Neuronal stem cell (in vitro differentiated cells): ENCODE measurements at regions not wholly inside any gene's neighbourhood (a gene's known extent, or its start where the extent isn't known, plus 50 kb on each side); places are given as distances from the start of the nearest gene placed in this dataset.

Experiments used
- DNase-seq: peaks from one replicate; pipeline ENCODE4 v3.0.0-alpha.2; 2013; ENCODE audit warnings: low spot score
- H2AFZ ChIP-seq: one replicate; pipeline ENCODE4 v1.6.1; 2013; ENCODE audit warnings: mild to moderate bottlenecking, low read length, inconsistent platforms
- H2AK5ac ChIP-seq: 2 replicates; pipeline ENCODE4 v1.6.1; 2013; ENCODE audit warnings: low read depth, mild to moderate bottlenecking, inconsistent platforms, low read length, moderate library complexity, mixed read lengths
- H2BK120ac ChIP-seq: 2 replicates; pipeline ENCODE4 v1.6.1; 2013; ENCODE audit warnings: low read depth, mild to moderate bottlenecking, inconsistent platforms, low read length, moderate library complexity, mixed read lengths
- H2BK12ac ChIP-seq: one replicate; pipeline ENCODE4 v1.6.1; 2013; ENCODE audit warnings: low read length, inconsistent platforms
- H2BK15ac ChIP-seq: 2 replicates; pipeline ENCODE4 v1.6.1; 2013; ENCODE audit warnings: mild to moderate bottlenecking, low read length, inconsistent platforms, mixed read lengths
- H2BK5ac ChIP-seq: one replicate; pipeline ENCODE4 v1.6.1; 2013; ENCODE audit warnings: inconsistent platforms, mild to moderate bottlenecking, low read length, moderate library complexity
- H3K14ac ChIP-seq: one replicate; pipeline ENCODE4 v1.6.1; 2013; ENCODE audit warnings: low read length, inconsistent platforms
- H3K18ac ChIP-seq: 2 replicates; pipeline ENCODE4 v1.6.1; 2013; ENCODE audit warnings: low read length, inconsistent platforms
- H3K23ac ChIP-seq: 2 replicates; pipeline ENCODE4 v1.6.1; 2013; ENCODE audit warnings: low read depth, mild to moderate bottlenecking, mixed read lengths, low read length, inconsistent platforms; ENCODE audit not compliant: poor library complexity
- H3K27ac ChIP-seq: replicated peaks from 3 replicates; pipeline ENCODE4 v1.5.1; 2013; ENCODE audit warnings: low read length, inconsistent platforms
- H3K27me3 ChIP-seq, 3 experiments: 2 replicates each; pipeline ENCODE4 v1.6.1; 2013; ENCODE audit warnings: low read length in 3 of 3, mild to moderate bottlenecking in 2 of 3, inconsistent platforms in 1 of 3, low read depth in 1 of 3, mixed read lengths in 1 of 3, moderate library complexity in 1 of 3; ENCODE audit not compliant: control insufficient read depth in 3 of 3, insufficient read depth in 3 of 3
- H3K36me3 ChIP-seq, 2 donors: replicated peaks in 1 of 2; 2 replicates each; pipeline ENCODE4 v1.6.1; 2013; ENCODE audit warnings: low read length in 2 of 2; ENCODE audit not compliant: control insufficient read depth in 2 of 2, insufficient read depth in 2 of 2
- H3K4ac ChIP-seq: 2 replicates; pipeline ENCODE4 v1.6.1; 2013; ENCODE audit warnings: inconsistent platforms, mild to moderate bottlenecking, low read length, moderate library complexity
- H3K4me1 ChIP-seq, 2 donors: 1 replicate in 1 of 2; 2 replicates in 1 of 2; pipeline ENCODE4 v1.6.1; 2013; ENCODE audit warnings: low read length in 2 of 2, low read depth in 1 of 2; ENCODE audit not compliant: control insufficient read depth in 2 of 2, insufficient read depth in 1 of 2
- H3K4me2 ChIP-seq: one replicate; pipeline ENCODE4 v1.6.1; 2013; ENCODE audit warnings: mild to moderate bottlenecking, low read length, inconsistent platforms; ENCODE audit not compliant: insufficient read depth, poor library complexity, severe bottlenecking
- H3K4me3 ChIP-seq, 2 donors: 2 replicates each; pipeline ENCODE4 v1.5.1; 2013; ENCODE audit warnings: low read length in 2 of 2, mild to moderate bottlenecking in 2 of 2, inconsistent platforms in 1 of 2, moderate library complexity in 1 of 2
- H3K79me1 ChIP-seq: one replicate; pipeline ENCODE4 v1.6.1; 2013; ENCODE audit warnings: low read depth, mild to moderate bottlenecking, inconsistent platforms, low read length, moderate library complexity
- H3K9ac ChIP-seq: one replicate; pipeline ENCODE4 v1.6.1; 2013; ENCODE audit warnings: mild to moderate bottlenecking, low read depth, low read length, inconsistent platforms; ENCODE audit not compliant: poor library complexity
- H3K9me3 ChIP-seq, 2 donors: replicated peaks in 1 of 2; 2 replicates each; pipeline versions ENCODE3 to v1.6.1; 2013; ENCODE audit warnings: low read length in 2 of 2, mild to moderate bottlenecking in 2 of 2, inconsistent platforms in 1 of 2, low read depth in 1 of 2, mixed read lengths in 1 of 2, moderate library complexity in 1 of 2; ENCODE audit not compliant: control insufficient read depth in 2 of 2, insufficient read depth in 1 of 2
- H4K8ac ChIP-seq: one replicate; pipeline ENCODE4 v1.6.1; 2013; ENCODE audit warnings: low read depth, mild to moderate bottlenecking, inconsistent platforms, low read length, moderate library complexity
- H4K91ac ChIP-seq: one replicate; pipeline ENCODE4 v1.6.1; 2013; ENCODE audit warnings: low read length, low read depth, mild to moderate bottlenecking, inconsistent platforms; ENCODE audit not compliant: poor library complexity
- WGBS, 2 donors: extraction: QIAGEN DNeasy Blood & Tissue Kit; methylation state at CpG; one replicate each; pipeline ENCODE4 v1.1.7; 2013; ENCODE audit warnings: missing lambda C conversion rate in 2 of 2, mixed read lengths in 1 of 2; ENCODE audit not compliant: insufficient read length in 2 of 2, insufficient replicate concordance in 1 of 2; ENCODE audit errors: extremely low coverage in 2 of 2; 5-methylcytosine and 5-hydroxymethylcytosine counted together

- Histone ChIP-seq H2BK120ac (no peak overlapping the region), H2AK5ac (no peak overlapping the region), H3K14ac (no peak overlapping the region), H3K23ac (no peak overlapping the region), H3K9ac (no peak overlapping the region), H2AFZ (peak overlapping the region; percentile 26), H3K27ac (no peak overlapping the region), H2BK15ac (no peak overlapping the region), H2BK5ac (no peak overlapping the region), H3K36me3 (no peaks in the 10 kb centered on the region), H3K9me3 (peaks cover 0 to 1% of the 10 kb centered on the region in 2 donors), H4K91ac (no peak overlapping the region), H3K18ac (no peak overlapping the region), H4K8ac (no peak overlapping the region), H3K4me3 (peak overlapping the region in 1 of 2 donors; percentile 55), H3K27me3 (no peaks in the 10 kb centered on the region), H3K4ac (no peak overlapping the region), H3K4me1 (no peaks in the 10 kb centered on the region), H2BK12ac (no peak overlapping the region), H3K4me2 (no peak overlapping the region), H3K79me1 (no peaks in the 10 kb centered on the region)
- no peak for DNase-seq
- WGBS, 2 donors, result no CpG with 5 or more reads among the region's 2 CpGs
These were observed 1053.4 kb upstream of the CITED2 start for GRCh38 chr6:140427842-140428241.

- no peaks in the 10 kb centered on the region for H3K4me1 ChIP-seq
- WGBS, 2 donors, result no CpG with 5 or more reads among the region's 9 CpGs
- H2BK12ac ChIP-seq, result no peak overlapping the region
- H3K4me2 ChIP-seq, result no peak overlapping the region
- H3K79me1 ChIP-seq, result no peaks in the 10 kb centered on the region
- no peak overlapping the region for H2BK5ac ChIP-seq
- no peak overlapping the region for H3K23ac ChIP-seq
- no peak overlapping the region for H4K91ac ChIP-seq
- H3K9me3 ChIP-seq, result peaks cover 0 to under 1% of the 10 kb centered on the region in 2 donors
- no peaks in the 10 kb centered on the region for H3K36me3 ChIP-seq
- H3K4me3 ChIP-seq, result no peak overlapping the region
- H3K27ac ChIP-seq, result no peak overlapping the region
- no peaks in the 10 kb centered on the region for H3K27me3 ChIP-seq
- H3K14ac ChIP-seq, result no peak overlapping the region
- H2BK15ac ChIP-seq, result no peak overlapping the region
- no peak overlapping the region for H2AFZ ChIP-seq
- no peak overlapping the region for H2AK5ac ChIP-seq
- H4K8ac ChIP-seq, result no peak overlapping the region
- no peak for DNase-seq
- H3K18ac ChIP-seq, result no peak overlapping the region
- H2BK120ac ChIP-seq, result no peak overlapping the region
- no peak overlapping the region for H3K9ac ChIP-seq
- no peak overlapping the region for H3K4ac ChIP-seq
These were observed 1040.6 kb upstream of the CITED2 start for GRCh38 chr6:140414966-140415620.

DNA sequence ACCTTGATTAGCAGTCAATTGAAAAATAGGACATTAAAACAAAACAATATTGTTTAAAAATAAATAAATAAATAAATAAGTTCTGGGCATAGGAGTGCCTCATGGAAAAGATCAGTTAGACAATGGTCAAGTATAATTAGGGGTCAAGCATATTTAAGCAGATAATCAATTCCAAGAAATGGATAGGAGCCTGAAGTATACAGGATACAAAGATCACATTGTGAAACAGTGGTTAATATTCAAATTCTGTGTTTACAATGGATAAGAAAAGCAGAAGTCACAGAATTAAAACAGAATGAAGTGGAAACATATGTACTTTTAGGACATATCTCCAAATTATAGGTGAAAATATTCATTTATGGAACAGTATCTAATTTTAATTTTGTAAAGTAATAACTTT lies 1028.6 kb upstream of the CITED2 start:
- Histone ChIP-seq H2AFZ (no peak overlapping the region), H3K9me3 (peaks cover under 1 to 4% of the 10 kb centered on the region in 2 donors), H4K8ac (no peak overlapping the region), H3K4me1 (no peaks in the 10 kb centered on the region), H2BK15ac (no peak overlapping the region), H3K18ac (no peak overlapping the region), H2BK12ac (no peak overlapping the region), H3K4ac (no peak overlapping the region), H3K9ac (no peak overlapping the region), H2AK5ac (no peak overlapping the region), H3K23ac (no peak overlapping the region), H2BK5ac (no peak overlapping the region), H3K27me3 (no peaks in the 10 kb centered on the region), H3K27ac (no peak overlapping the region), H3K79me1 (no peaks in the 10 kb centered on the region), H3K14ac (no peak overlapping the region), H2BK120ac (no peak overlapping the region), H3K4me2 (no peak overlapping the region), H4K91ac (no peak overlapping the region), H3K4me3 (no peak overlapping the region), H3K36me3 (no peaks in the 10 kb centered on the region)
- DNase-seq, result no peak

GRCh38 chr6:140401761-140402160 lies 1027.3 kb upstream of the CITED2 start:
- Histone ChIP-seq H4K8ac (no peak overlapping the region), H3K4me3 (no peak overlapping the region), H3K4ac (no peak overlapping the region), H2BK15ac (no peak overlapping the region), H2BK120ac (no peak overlapping the region), H3K27me3 (no peaks in the 10 kb centered on the region), H3K9me3 (no peaks in the 10 kb centered on the region), H3K9ac (no peak overlapping the region), H2BK12ac (no peak overlapping the region), H4K91ac (no peak overlapping the region), H3K23ac (no peak overlapping the region), H3K4me1 (no peaks in the 10 kb centered on the region), H3K27ac (no peak overlapping the region), H3K4me2 (no peak overlapping the region), H3K36me3 (no peaks in the 10 kb centered on the region), H3K14ac (no peak overlapping the region), H3K18ac (no peak overlapping the region), H2AFZ (no peak overlapping the region), H2BK5ac (no peak overlapping the region), H2AK5ac (no peak overlapping the region), H3K79me1 (no peaks in the 10 kb centered on the region)
- WGBS, 2 donors, result no CpG with 5 or more reads among the region's 1 CpG
- DNase-seq, result no peak
